Epithelial cell of esophagus (primary cell): ENCODE measurements at regions not wholly inside any gene's neighbourhood (a gene's known extent, or its start where the extent isn't known, plus 50 kb on each side); places are given as distances from the start of the nearest gene placed in this dataset.
"Not testable (repeated sequence)": the region's sequence is repeated elsewhere in the genome, so short reads cannot be mapped to it uniquely, and the experiment has no call there.

Experiments
- DNase-seq: peaks from one replicate; pipeline ENCODE4 v3.0.0; 2010; ENCODE audit warnings: low read depth
- H3K4me3 ChIP-seq: 2 replicates; pipeline ENCODE4 v1.5.1; 2011; ENCODE audit warnings: mild to moderate bottlenecking, low read length, control low read depth
- TF ChIP-seq, protein P1 (sequence below): IDR thresholded peaks from 2 replicates; pipeline ENCODE4 v1.5.1; 2011; ENCODE audit warnings: low read depth, mild to moderate bottlenecking, low read length, control low read depth, inconsistent platforms; ENCODE audit not compliant: insufficient read depth; ENCODE audit errors: missing control alignments

DNA sequence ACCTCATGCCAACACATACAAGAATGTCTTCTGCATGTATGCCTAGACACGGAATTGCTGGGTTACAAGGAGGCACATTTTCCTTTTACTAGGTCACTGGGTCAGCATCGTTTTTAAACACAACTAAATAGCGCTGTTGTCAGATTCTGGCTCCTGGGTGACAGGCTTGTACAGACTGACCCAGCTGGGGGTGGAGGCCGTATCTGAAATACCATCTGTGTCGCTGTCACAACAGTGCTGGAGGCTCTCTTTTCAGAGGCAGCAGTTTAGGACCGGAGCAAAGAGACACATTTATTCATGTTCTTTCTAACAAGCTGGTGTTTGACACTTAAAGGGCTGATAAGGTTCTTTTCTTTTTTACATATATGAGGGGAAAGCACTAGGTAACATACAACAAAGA, 403.0 kb upstream of the ASIC2 start:
- TF ChIP-seq, protein P1, sequence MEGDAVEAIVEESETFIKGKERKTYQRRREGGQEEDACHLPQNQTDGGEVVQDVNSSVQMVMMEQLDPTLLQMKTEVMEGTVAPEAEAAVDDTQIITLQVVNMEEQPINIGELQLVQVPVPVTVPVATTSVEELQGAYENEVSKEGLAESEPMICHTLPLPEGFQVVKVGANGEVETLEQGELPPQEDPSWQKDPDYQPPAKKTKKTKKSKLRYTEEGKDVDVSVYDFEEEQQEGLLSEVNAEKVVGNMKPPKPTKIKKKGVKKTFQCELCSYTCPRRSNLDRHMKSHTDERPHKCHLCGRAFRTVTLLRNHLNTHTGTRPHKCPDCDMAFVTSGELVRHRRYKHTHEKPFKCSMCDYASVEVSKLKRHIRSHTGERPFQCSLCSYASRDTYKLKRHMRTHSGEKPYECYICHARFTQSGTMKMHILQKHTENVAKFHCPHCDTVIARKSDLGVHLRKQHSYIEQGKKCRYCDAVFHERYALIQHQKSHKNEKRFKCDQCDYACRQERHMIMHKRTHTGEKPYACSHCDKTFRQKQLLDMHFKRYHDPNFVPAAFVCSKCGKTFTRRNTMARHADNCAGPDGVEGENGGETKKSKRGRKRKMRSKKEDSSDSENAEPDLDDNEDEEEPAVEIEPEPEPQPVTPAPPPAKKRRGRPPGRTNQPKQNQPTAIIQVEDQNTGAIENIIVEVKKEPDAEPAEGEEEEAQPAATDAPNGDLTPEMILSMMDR: no peak
- DNase-seq: no peak
- no peak overlapping the region for H3K4me3 ChIP-seq

GRCh38 chr17:33697557-33697956, 404.5 kb upstream of the ASIC2 start:
- DNase-seq: no peak
- TF ChIP-seq, protein P1: no peak
- no peak overlapping the region for H3K4me3 ChIP-seq

DNA sequence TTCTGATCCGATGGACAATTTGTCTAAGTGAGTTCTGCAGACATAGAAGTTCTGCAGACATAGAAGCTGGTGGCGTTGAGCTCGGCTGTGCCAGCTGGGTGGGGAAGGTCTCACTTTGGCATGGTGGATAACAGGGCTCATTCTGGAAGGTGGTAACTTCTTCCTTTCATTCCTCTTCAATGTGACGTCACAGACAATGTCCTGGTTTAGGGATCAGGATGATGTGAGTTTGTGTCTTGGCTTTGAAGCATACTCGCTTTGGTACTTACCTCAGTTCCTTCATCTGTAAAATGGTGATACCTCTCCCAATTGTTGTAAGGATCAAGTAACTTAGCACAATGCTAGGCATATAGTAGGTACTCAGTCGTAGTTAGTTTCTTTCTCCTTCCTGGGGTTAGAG, 408.8 kb upstream of the ASIC2 start:
- no peak overlapping the region for H3K4me3 ChIP-seq
- TF ChIP-seq, protein P1: no peak
- no peak for DNase-seq

GRCh38 chr17:33704856-33705255, 411.8 kb upstream of the ASIC2 start:
- TF ChIP-seq, protein P1: no peak
- H3K4me3 ChIP-seq: no peak overlapping the region
- DNase-seq: no peak

DNA sequence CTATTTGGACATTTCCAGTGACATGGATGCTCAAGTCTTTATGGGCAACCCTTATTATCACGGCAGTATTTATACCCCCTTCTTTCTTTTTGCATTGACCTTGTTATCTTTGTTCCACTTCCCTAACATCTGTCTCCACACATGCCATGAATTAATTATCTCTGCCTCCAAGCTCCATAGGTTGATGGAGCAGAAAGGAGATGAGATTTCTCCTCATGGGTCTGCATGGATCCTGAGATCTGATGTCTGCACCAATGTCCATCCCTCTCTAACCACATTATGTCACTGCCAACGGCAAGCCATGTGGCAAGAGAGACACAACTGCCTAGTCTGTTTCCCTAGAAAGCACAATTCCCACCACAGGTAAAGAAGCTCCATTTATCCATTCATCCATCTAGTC, 416.8 kb upstream of the ASIC2 start:
- DNase-seq: no peak
- TF ChIP-seq, protein P1: no peak
- H3K4me3 ChIP-seq: no peak overlapping the region

GRCh38 chr17:33712120-33712519, 419.0 kb upstream of the ASIC2 start:
- TF ChIP-seq, protein P1: no peak
- no peak overlapping the region for H3K4me3 ChIP-seq
- DNase-seq: no peak

GRCh38 chr17:33716957-33717356, 423.9 kb upstream of the ASIC2 start:
- no peak for DNase-seq
- H3K4me3 ChIP-seq: no peak overlapping the region
- TF ChIP-seq, protein P1: no peak

DNA sequence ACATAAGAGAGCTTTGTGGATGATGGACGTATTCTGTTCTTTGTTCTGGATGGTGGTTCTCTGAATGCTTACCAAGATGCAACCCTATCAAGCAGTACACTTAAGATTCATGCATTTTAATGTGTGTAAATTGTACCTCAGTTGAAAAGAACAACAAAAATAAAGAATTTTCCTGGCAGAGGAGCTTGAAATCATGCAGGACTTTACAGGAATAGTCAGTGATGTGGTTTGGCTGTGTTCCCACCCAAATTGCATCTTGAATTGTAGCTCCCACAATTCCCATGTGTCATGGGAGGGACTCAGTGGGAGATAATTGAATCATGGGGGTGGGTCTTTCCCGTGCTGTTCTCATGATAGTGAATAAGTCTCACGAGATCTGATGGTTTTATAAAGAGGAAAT, 430.6 kb upstream of the ASIC2 start:
- not testable (repeated sequence) for DNase-seq, H3K4me3 ChIP-seq
